Prostate gland (tissue), 2 donors: ENCODE measurements at regions not wholly inside any gene's neighbourhood (a gene's known extent, or its start where the extent isn't known, plus 50 kb on each side); places are given as distances from the start of the nearest gene placed in this dataset.

Experiments used
- POLR2A ChIP-seq: fragments of 450-650 bp; IDR thresholded peaks from one replicate; pipeline ENCODE4 v1.6.1; 2016; ENCODE audit warnings: antibody characterized with exemption, mild to moderate bottlenecking
- POLR2AphosphoS5 ChIP-seq: sonication (generic); formaldehyde crosslinking; IDR thresholded peaks from one replicate; pipeline ENCODE4 v1.6.1; 2017; ENCODE audit warnings: antibody characterized with exemption
- TF ChIP-seq, protein P1 (sequence below), 4 experiments: fragments of 200-600 bp in 2 of 4; fragments of 450-650 bp in 2 of 4; sonication (generic) in 2 of 4; IDR thresholded peaks; 1 replicate in 3 of 4; 2 replicates in 1 of 4; pipeline ENCODE4 v1.5.1; 2016 to 2019; ENCODE audit warnings: antibody characterized with exemption in 4 of 4, mild to moderate bottlenecking in 2 of 4, moderate library complexity in 2 of 4

GRCh38 chr3:8405144-8405543 lies 96.5 kb upstream of the LMCD1 start:
- TF ChIP-seq POLR2AphosphoS5, result no peak
- no peak for TF ChIP-seq POLR2A
- TF ChIP-seq, protein P1, sequence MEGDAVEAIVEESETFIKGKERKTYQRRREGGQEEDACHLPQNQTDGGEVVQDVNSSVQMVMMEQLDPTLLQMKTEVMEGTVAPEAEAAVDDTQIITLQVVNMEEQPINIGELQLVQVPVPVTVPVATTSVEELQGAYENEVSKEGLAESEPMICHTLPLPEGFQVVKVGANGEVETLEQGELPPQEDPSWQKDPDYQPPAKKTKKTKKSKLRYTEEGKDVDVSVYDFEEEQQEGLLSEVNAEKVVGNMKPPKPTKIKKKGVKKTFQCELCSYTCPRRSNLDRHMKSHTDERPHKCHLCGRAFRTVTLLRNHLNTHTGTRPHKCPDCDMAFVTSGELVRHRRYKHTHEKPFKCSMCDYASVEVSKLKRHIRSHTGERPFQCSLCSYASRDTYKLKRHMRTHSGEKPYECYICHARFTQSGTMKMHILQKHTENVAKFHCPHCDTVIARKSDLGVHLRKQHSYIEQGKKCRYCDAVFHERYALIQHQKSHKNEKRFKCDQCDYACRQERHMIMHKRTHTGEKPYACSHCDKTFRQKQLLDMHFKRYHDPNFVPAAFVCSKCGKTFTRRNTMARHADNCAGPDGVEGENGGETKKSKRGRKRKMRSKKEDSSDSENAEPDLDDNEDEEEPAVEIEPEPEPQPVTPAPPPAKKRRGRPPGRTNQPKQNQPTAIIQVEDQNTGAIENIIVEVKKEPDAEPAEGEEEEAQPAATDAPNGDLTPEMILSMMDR (IDR thresholded peaks at IDR 0.05), result no peak
